Uterus (tissue), 2 donors: ENCODE measurements at regions not wholly inside any gene's neighbourhood (a gene's known extent, or its start where the extent isn't known, plus 50 kb on each side); places are given as distances from the start of the nearest gene placed in this dataset.

ENCODE experiments used
- POLR2A ChIP-seq, 2 donors: fragments of 450-650 bp; IDR thresholded peaks; one replicate each; pipeline ENCODE4 v1.6.1; 2016; ENCODE audit warnings: antibody characterized with exemption in 2 of 2, mild to moderate bottlenecking in 1 of 2, moderate library complexity in 1 of 2
- TF ChIP-seq, protein P1 (sequence below), 4 experiments: fragments of 200-600 bp in 2 of 4; fragments of 450-650 bp in 2 of 4; sonication (generic) in 2 of 4; IDR thresholded peaks; one replicate each; pipeline ENCODE4 v1.5.1; 2016 to 2019; ENCODE audit warnings: antibody characterized with exemption in 4 of 4, mild to moderate bottlenecking in 2 of 4, moderate library complexity in 1 of 4

DNA sequence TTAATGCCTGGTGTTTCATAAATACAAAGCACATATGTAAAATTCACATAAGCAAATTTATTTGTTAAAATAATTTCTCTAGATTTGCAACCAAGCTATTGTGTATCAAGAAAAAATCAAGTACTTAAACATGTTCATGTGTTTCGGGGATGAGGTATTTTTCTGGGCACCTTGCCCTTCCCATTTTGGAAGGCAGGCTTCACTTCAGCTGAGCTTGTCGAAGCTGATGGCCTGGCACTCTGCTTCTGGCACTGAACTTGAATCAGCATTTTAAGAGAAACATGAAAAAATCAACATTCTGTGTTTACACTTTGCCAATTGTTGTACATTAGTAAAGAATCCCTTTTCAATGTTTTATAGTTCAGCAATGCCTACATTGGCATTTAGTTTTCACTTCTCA, 179.1 kb upstream of the STEAP4 start:
- TF ChIP-seq, protein P1, sequence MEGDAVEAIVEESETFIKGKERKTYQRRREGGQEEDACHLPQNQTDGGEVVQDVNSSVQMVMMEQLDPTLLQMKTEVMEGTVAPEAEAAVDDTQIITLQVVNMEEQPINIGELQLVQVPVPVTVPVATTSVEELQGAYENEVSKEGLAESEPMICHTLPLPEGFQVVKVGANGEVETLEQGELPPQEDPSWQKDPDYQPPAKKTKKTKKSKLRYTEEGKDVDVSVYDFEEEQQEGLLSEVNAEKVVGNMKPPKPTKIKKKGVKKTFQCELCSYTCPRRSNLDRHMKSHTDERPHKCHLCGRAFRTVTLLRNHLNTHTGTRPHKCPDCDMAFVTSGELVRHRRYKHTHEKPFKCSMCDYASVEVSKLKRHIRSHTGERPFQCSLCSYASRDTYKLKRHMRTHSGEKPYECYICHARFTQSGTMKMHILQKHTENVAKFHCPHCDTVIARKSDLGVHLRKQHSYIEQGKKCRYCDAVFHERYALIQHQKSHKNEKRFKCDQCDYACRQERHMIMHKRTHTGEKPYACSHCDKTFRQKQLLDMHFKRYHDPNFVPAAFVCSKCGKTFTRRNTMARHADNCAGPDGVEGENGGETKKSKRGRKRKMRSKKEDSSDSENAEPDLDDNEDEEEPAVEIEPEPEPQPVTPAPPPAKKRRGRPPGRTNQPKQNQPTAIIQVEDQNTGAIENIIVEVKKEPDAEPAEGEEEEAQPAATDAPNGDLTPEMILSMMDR (IDR thresholded peaks at IDR 0.05): no peak
- TF ChIP-seq POLR2A (IDR thresholded peaks at IDR 0.05): no peak
